ENCODE measurements at regions not wholly inside any gene's neighbourhood (a gene's known extent, or its start where the extent isn't known, plus 50 kb on each side); places are given as distances from the start of the nearest gene placed in this dataset.

DNA sequence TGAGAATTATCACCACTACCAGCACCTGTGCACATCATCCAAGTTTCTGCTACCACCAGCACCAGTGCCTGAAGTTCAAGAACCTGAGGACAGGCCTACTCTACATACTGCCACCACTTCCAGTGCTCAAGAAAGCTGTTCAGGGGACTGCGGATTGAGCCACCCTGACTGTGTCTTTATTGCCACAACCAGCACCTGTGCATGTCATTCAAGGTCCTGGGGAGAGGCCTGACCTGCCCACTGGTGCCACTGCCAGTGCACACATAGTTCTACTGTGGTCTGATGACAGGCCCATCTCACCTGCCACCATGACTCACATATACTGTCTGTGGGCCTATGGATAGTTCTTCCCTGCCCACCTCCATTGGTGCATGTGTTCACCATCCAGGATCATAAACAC is 559.4 kb downstream of the COL12A1 start:
- Histone ChIP-seq H3K9me3 (no peaks in the 10 kb centered on the region), H3K4me3 (no peak overlapping the region), H3K27ac (no peak overlapping the region), H3K36me3 (no peaks in the 10 kb centered on the region), H3K4me1 (no peaks in the 10 kb centered on the region), H3K27me3 (no peaks in the 10 kb centered on the region)
- intact Hi-C loops (cut with DNase I; ENCODE audit: low total_unique reads) (no loop called here), in situ Hi-C loops (cut with MboI; ENCODE audit: low pct_ligation_motif_present in 1 of 4, low pct_unique_long_range_greater_than_20kb in 1 of 4, low sequenced_read_pairs in 3 of 4) (no loop called here)
- TF ChIP-seq EP300 (IDR thresholded peaks at IDR 0.05; ENCODE audit: low read depth), result no peak
- TF ChIP-seq POLR2AphosphoS5 (IDR thresholded peaks at IDR 0.05), result no peak
- TF ChIP-seq, protein P1, sequence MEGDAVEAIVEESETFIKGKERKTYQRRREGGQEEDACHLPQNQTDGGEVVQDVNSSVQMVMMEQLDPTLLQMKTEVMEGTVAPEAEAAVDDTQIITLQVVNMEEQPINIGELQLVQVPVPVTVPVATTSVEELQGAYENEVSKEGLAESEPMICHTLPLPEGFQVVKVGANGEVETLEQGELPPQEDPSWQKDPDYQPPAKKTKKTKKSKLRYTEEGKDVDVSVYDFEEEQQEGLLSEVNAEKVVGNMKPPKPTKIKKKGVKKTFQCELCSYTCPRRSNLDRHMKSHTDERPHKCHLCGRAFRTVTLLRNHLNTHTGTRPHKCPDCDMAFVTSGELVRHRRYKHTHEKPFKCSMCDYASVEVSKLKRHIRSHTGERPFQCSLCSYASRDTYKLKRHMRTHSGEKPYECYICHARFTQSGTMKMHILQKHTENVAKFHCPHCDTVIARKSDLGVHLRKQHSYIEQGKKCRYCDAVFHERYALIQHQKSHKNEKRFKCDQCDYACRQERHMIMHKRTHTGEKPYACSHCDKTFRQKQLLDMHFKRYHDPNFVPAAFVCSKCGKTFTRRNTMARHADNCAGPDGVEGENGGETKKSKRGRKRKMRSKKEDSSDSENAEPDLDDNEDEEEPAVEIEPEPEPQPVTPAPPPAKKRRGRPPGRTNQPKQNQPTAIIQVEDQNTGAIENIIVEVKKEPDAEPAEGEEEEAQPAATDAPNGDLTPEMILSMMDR (IDR thresholded peaks at IDR 0.05), result no peak
- no peak for TF ChIP-seq POLR2A (IDR thresholded peaks at IDR 0.05)
- no peak for DNase-seq
- WGBS, 2 donors (ENCODE audit: low coverage in 1 of 2), result 100% methylated on average over 1 of the region's 1 CpG; no CpG with 5 or more reads in 1 of the 2 donors

DNA sequence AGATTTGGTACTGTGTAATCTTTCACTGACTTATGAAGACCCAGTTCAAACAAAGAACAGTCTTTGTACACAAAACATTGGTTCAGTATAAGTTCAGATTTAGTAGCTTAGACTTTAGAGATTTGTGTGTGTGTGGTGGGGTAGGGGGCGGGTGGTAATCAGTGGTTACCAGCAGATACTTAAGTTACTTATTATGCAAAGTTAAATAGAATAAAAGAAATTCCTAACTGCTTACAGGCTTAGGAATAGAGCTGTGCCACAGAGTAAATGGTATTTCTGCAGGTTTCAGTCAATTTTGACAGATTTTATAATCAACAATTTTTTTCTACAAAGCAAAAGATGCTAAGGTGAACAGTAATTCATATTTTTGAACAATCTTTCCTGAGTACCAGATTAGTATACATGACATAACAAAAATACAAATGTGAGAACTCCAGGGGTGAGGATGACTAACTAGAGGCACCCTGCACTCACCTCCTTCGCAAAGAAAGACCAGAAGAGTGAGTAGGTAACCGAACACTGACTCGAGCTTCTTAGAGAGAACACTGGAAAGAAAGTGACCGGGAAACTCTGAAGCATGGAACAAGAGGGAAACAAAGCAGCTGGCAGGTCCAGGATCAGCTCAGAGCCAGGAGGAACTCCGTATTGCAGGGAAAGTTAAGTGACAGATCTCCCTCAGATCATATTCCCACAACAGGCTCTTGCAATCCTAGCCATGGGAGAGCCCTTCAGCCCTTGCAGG is 560.6 kb downstream of the COL12A1 start:
- no peak overlapping the region for H3K27ac ChIP-seq
- WGBS, 2 donors (ENCODE audit: low coverage in 1 of 2), result 58 to 77% methylated on average over 6 of the region's 6 CpGs
- no peak for DNase-seq
- in situ Hi-C loops (cut with MboI; ENCODE audit: low pct_ligation_motif_present in 1 of 4, low pct_unique_long_range_greater_than_20kb in 1 of 4, low sequenced_read_pairs in 3 of 4), result no loop called here
- no peak for TF ChIP-seq EP300 (IDR thresholded peaks at IDR 0.05; ENCODE audit: low read depth)
- TF ChIP-seq POLR2A (IDR thresholded peaks at IDR 0.05), result no peak
- TF ChIP-seq, protein P1 (IDR thresholded peaks at IDR 0.05), result no peak
- no peak for TF ChIP-seq POLR2AphosphoS5 (IDR thresholded peaks at IDR 0.05)
- no peaks in the 10 kb centered on the region for H3K36me3 ChIP-seq
- H3K9me3 ChIP-seq, result no peaks in the 10 kb centered on the region
- H3K4me1 ChIP-seq, result no peaks in the 10 kb centered on the region
- intact Hi-C loops (cut with DNase I; ENCODE audit: low total_unique reads), result no loop called here
- H3K4me3 ChIP-seq, result no peak overlapping the region
- no peaks in the 10 kb centered on the region for H3K27me3 ChIP-seq

DNA sequence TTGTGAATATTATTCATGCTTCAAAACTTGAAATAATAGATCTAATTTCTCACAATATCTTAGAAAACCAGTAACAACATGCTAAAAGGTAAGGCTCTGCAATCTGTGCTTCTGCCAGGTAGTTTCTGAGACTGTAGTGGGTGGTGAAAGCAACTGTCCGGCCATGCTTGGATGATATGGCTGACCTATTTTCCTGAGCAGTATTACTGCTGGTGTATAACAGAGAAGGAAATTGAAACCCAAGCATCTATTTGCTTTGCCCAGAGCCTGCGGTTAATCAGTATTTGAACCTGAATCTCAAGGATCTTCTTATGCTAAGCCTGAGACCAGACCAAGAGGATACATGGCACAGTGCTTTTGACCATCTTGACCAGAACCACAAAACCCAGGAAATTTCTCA is 563.8 kb downstream of the COL12A1 start:
- no peak for DNase-seq
- TF ChIP-seq POLR2AphosphoS5 (IDR thresholded peaks at IDR 0.05) (no peak), POLR2A (IDR thresholded peaks at IDR 0.05) (no peak), EP300 (IDR thresholded peaks at IDR 0.05; ENCODE audit: low read depth) (no peak)
- TF ChIP-seq, protein P1 (IDR thresholded peaks at IDR 0.05), result no peak
- Histone ChIP-seq H3K27me3 (no peaks in the 10 kb centered on the region), H3K27ac (no peak overlapping the region), H3K4me1 (no peaks in the 10 kb centered on the region), H3K4me3 (no peak overlapping the region), H3K36me3 (no peaks in the 10 kb centered on the region), H3K9me3 (no peaks in the 10 kb centered on the region)
- intact Hi-C loops (cut with DNase I; ENCODE audit: low total_unique reads) (no loop called here), in situ Hi-C loops (cut with MboI; ENCODE audit: low pct_ligation_motif_present in 1 of 4, low pct_unique_long_range_greater_than_20kb in 1 of 4, low sequenced_read_pairs in 3 of 4) (no loop called here)
- 81 to 82% methylated on average over 2 of the region's 2 CpGs for WGBS, 2 donors (ENCODE audit: low coverage in 1 of 2)

DNA sequence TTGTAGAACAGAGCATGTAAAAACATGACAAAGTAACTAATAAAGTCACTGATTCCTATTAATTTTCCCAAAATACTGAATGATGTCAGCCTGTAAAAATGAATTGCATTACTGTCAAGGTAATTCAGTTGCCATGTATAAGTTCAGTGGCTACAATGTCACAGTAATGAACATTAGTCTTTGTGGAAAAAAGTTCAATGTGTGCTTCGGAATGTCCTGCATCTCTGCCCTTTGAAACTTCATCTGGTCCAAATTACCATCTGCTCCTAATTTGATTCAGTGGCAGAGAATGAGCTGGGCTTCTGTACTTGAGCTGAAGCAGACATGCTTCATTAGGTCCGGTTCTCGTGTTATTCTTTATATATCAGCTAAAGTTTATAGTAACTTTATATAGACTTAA is 567.4 kb downstream of the COL12A1 start:
- in situ Hi-C loops (cut with MboI; ENCODE audit: low pct_ligation_motif_present in 1 of 4, low pct_unique_long_range_greater_than_20kb in 1 of 4, low sequenced_read_pairs in 3 of 4), result no loop called here
- Histone ChIP-seq H3K9me3 (no peaks in the 10 kb centered on the region), H3K27me3 (no peaks in the 10 kb centered on the region), H3K36me3 (no peaks in the 10 kb centered on the region), H3K4me3 (no peak overlapping the region), H3K4me1 (no peaks in the 10 kb centered on the region), H3K27ac (no peak overlapping the region)
- 52 to 61% methylated on average over 3 of the region's 3 CpGs for WGBS, 2 donors (ENCODE audit: low coverage in 1 of 2)
- DNase-seq, result no peak
- TF ChIP-seq POLR2AphosphoS5 (IDR thresholded peaks at IDR 0.05), result no peak
- no peak for TF ChIP-seq EP300 (IDR thresholded peaks at IDR 0.05; ENCODE audit: low read depth)
- no peak for TF ChIP-seq POLR2A (IDR thresholded peaks at IDR 0.05)
- TF ChIP-seq, protein P1 (IDR thresholded peaks at IDR 0.05), result no peak
- intact Hi-C loops (cut with DNase I; ENCODE audit: low total_unique reads), result no loop called here

Measured in transverse colon (tissue), 4 donors.